ENCODE measurements at regions not wholly inside any gene's neighbourhood (a gene's known extent, or its start where the extent isn't known, plus 50 kb on each side); places are given as distances from the start of the nearest gene placed in this dataset.

- TF ChIP-seq, protein P1, sequence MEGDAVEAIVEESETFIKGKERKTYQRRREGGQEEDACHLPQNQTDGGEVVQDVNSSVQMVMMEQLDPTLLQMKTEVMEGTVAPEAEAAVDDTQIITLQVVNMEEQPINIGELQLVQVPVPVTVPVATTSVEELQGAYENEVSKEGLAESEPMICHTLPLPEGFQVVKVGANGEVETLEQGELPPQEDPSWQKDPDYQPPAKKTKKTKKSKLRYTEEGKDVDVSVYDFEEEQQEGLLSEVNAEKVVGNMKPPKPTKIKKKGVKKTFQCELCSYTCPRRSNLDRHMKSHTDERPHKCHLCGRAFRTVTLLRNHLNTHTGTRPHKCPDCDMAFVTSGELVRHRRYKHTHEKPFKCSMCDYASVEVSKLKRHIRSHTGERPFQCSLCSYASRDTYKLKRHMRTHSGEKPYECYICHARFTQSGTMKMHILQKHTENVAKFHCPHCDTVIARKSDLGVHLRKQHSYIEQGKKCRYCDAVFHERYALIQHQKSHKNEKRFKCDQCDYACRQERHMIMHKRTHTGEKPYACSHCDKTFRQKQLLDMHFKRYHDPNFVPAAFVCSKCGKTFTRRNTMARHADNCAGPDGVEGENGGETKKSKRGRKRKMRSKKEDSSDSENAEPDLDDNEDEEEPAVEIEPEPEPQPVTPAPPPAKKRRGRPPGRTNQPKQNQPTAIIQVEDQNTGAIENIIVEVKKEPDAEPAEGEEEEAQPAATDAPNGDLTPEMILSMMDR (conservative IDR thresholded peaks at IDR 0.05; ENCODE audit: low read depth, low read length), result no peak
- no peak for TF ChIP-seq EZH2 (IDR thresholded peaks at IDR 0.05; ENCODE audit: borderline replicate concordance, low read depth, low read length, poor library complexity, severe bottlenecking)
Observed at GRCh38 chr9:134575901-134576176, 65.8 kb upstream of the COL5A1 start.
